IPS DF 19.7 (cell line): ENCODE measurements at regions not wholly inside any gene's neighbourhood (a gene's known extent, or its start where the extent isn't known, plus 50 kb on each side); places are given as distances from the start of the nearest gene placed in this dataset.

Experiments used
- DNase-seq: peaks from one replicate; pipeline ENCODE4 v3.0.0-alpha.2; 2013; ENCODE audit warnings: low read depth, low spot score

DNA sequence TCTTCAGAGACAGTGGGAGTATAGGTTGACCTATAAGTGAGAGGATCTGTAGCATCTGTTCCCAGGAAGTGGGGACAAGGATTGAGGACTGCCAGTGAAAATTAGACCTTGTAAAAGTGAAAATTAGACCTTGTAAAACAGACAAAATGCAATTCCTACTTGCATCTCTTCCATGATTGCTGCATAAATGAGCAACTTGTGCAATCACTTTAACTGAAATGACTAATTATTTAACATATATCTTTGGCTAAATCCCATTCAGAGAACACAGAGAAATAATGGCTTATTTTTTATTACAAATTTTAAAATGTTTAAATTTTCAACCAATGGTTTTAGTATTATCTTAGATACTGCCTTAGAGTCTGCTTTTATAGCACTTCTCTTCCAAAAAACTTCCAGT is 67.2 kb upstream of the NABP1 start:
- DNase-seq: no peak

DNA sequence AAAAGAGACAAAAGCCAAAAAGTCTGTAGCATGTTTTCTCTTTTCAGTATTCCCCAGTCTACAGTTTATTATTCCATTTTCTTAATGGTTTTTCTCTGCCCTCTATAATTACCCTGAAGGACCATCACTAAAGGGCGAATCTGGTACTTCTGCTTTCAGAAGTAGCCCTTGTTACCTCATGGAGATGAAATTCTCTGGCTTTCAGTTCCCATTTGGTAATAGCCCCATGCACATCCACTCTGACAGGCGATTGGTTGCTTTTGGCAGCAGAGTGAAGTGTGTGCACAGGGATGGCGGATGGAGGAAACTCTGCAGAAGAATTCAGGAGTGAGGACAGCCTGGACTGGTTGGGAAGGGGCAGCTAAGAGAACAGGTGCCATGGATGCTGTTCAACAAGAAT is 66.3 kb upstream of the NABP1 start:
- DNase-seq: no peak

DNA sequence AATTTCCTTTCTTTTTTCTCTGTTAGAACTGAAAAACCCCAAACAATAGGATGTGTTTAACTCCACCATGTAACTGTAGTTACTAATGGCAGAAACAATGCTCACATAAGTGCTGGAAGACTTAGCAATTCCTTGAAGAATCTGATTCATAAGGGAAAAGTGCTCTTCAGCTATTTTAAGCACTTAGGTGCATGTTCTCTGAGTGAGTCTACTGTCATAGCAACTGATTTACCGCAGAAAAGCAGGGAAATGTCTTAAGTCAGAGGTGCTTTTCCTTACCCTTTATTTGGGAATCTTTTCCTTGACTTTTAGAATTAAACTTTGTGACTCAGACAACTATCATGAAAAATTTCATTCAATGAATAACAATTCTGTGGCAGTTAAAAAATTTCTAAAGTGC is 65.4 kb upstream of the NABP1 start:
- DNase-seq: no peak

DNA sequence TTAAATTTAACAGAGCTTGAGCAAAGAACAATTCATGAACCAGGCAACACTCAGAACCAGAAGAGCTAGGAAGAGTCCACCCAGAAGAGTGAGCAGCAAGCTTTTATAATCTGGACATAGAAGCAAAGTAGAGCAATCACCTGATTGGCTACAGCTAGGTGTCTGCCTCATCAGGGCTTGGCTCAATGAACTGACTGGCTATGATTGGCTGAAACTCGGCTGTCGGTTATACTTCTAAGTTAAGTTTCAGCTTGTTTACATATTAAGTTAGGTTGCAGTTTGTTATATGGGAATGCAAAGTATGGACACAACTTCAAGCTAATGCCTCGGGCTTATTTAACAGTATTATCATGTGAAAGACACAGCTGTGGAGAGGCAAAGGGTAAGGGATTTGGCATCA is 63.2 kb upstream of the NABP1 start:
- no peak for DNase-seq

DNA sequence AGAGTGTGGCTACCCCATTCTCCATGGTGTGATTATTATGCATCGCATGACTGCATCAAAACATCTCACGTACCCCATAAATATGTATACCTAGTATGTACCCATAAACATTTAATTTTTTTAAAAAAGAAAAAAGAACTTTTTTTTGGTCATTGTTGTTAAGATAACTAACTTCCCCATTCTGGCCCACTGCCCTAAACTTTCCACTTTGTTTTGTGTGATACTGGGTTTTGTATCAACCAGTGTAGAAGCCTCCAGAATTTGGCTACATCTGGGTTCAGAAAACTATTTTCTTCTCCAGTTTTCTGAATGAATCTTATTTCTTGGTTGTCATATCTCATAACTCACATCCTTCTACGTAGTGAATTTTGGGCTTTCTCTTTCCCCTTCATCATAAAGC is 62.3 kb upstream of the NABP1 start:
- no peak for DNase-seq

DNA sequence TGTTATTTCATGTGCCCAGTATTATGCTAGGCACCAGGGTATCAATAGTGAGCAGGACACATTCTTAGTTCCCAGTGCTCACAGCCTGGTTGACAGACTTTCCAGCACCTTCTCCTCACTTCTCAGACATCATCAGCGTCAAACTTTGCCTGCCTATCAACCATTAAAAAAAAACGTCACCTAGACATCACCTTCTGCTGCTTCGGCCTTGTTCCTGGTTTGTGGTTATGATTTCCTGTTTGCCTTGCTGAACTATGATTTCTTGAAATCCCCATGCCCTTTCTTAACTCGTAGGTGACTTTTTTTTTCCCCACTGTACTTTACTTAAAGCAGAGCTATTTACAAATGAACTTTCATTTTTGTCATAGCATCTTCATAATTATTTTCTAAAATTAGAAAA is 60.4 kb upstream of the NABP1 start:
- DNase-seq: no peak

DNA sequence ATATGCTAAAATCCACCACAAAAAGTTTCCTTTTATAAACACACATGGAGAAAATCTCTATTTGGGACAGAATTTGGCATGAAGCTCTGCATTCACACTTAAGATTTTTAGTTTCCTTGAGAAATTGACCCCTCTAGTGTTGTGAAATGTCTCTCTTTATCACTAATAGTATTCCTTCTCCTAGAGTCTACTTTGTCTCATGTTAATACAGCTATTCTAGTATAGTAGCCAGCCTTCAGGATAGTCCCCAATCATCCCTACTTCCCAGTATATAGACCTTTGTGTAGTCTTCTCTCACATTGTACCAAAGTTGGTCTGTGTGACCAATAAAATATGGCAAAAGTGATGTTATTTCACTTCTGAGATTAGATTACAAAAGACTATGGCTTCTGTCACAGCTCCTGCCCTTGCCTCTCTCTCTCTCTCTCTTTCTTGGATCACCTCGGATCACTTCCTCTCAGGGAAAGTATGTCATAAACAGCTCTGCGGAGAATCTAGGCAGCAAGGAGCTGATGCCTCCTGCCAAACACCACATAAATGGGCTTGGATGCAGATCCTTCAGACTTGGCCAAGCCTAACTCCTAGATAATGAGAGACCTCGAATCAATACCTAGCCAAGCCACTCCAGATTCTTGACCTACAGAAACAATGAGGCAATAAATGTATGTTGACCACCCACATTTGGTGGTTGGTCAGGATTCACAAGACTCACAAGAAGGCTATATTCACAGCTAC is 59.7 kb upstream of the NABP1 start:
- DNase-seq: no peak

DNA sequence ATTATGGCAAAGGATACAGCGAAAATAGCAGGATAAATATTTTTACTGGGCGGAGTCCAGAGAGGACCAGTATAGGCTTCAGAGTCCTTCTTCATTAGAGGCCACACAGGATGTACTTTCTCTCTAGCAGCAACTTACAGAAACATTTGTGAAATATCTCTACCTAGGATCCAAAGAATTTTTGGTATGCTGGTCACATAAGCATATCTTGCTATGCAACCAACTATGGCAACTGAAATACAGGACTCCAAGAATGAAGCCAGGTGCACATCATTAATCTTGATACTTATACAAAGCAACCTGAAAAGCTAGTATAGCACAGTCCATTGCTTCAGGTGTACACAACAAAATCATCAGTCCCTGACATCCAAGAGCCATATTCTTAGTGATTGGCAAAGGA is 59.1 kb upstream of the NABP1 start:
- no peak for DNase-seq

DNA sequence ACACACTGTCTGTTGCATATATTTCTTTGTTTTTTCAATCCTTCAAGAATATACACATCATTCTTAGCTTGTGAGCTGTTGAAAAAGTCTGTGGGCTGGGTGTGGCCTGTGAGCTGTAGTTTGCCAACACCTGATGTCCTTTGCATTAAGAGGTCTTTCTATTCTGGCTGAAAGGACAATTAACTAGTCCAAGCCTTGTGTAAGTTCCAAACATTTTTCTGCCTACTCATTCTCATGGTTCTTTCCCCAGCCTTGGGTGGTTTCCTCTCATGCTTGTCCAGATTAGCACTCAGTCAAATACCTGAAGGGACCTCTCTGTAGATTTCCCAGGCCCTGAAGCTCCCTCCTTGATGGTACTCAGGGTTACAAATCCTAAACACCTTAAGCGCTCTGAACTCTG is 57.8 kb upstream of the NABP1 start:
- no peak for DNase-seq

DNA sequence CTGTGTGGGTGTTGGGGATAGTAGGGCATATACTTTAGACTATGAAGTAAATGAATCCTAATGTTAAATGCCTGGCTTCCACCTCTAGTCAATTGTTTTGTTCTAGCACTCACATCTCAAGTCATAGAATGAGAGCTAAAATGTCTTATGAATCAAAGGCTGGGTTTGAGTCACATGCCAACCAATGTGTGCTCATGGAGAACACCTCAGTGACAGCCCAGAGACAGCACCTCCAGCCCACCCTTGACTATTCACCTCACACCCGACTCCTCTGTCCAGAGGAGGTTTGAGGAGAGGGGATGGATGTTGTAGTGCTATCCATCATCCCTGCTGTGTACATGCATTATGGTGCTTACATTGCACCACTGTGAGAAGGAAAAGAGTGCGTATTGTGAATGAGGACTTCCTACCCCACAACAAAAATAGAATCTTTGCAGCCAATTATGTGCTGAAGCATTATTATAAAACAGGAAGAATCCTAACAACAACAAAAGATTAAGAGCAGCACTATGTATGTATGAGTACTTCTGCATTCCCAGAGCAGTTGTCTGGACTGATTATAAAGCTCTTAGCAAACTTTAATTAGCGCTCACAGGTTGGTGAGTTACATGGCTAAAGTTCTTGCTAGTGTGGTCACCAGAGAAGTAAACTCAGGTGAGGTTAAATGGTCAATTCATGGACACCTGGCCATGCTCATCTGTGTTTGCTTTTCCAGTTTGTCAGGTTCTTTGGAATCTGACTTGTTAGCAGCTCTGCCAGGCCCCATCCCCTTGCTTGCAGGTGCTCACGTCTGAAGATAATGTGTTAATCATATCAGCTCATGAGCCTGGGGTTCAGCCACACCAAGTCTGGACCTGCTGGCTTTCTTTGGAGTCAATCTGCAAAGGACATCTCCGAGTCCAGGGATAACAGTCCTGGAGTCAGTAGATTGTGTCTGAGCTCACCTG is 55.3 kb upstream of the NABP1 start:
- no peak for DNase-seq

DNA sequence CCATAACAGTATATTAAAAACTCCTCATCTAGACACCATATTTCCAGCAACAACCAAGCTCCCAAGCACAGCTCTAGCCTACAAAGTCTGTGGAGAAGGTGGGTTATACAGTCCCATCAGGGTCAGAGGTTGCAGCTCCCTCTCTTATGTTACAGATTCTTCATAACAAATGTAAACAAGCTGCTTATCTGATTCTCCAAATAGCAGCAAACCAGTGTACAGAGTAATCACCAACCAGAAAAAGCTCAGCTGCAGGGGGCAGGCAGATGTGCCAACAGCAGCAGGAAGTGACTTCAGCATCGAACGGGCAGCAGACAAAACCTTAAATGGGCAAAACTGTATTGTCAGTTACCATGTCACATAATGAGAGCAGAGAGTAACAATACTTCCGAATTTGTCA is 52.9 kb upstream of the NABP1 start:
- DNase-seq: no peak

DNA sequence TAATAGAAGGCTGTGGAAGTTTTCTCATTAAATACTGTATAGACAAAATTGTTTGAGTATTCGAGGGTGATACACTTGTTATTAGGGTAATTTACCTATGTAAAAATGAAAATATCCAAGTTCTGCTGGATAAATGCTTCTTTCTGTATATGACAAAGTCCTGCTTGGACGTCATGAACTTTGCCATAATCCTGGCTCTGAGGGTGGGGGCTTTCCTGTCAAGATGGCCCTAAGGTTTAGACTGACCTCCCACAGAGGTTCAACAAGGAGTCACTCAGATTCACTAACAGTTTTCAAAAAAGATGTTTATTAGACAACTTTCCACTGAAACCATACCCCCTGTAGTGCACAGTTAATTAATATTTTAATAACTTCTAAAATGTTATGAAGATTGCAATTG is 52.5 kb upstream of the NABP1 start:
- no peak for DNase-seq

DNA sequence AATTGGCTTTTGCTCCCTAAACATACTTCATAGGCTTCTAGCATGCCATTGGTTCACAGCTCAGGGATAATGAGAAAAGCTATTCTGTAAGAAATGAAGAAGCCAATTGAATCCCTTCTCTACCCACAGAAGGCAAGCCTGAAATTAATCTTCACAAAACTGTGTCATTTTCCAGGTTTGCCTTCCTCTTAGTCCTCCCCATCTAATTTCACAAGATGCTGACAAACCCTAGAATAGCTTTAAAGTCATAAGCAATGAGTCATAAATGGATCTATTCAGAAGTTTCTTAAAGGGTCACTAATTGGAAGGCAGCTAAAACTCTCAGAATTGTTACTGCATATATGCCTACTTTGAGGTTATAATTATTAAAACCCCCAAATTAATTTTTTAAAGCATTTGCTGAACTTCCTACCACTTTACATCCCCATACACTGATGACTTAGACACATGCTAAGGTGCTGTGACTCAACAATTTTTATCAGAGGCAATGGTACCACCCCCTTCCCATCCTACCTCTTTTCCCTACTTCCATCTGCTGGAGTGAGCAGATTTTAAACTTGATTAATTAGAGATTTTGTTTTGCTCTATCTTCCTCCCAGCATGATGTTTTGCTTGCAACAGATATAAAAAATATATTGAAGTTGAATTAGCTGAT is 51.3 kb upstream of the NABP1 start:
- no peak for DNase-seq

DNA sequence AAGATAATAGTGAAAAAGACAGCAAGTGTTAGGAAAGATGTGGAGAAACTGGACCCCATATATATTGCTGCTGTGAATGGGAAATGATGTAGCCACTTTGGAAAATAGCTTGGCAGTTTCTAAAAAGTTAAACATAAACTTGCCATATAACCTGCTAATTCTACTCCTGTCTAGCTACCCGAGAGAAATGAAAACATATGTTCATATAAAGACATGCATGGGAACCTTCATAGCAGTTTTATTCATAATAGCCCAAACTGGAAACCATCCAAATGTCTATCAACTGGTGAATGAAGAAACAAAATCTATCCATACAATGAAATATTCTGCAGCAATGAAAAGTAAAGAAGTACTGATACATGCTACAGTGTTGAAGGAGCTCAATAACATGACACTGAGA is 50.4 kb upstream of the NABP1 start:
- no peak for DNase-seq
